Occipital lobe (tissue), 1 donor: ENCODE measurements at regions not wholly inside any gene's neighbourhood (a gene's known extent, or its start where the extent isn't known, plus 50 kb on each side); places are given as distances from the start of the nearest gene placed in this dataset.
"Not testable (repeated sequence)": the region's sequence is repeated elsewhere in the genome, so short reads cannot be mapped to it uniquely, and the experiment has no call there.

Experiments used
- DNase-seq: peaks from one replicate; lab custom pipeline; 2025; lab: John Stamatoyannopoulos, UW

DNA sequence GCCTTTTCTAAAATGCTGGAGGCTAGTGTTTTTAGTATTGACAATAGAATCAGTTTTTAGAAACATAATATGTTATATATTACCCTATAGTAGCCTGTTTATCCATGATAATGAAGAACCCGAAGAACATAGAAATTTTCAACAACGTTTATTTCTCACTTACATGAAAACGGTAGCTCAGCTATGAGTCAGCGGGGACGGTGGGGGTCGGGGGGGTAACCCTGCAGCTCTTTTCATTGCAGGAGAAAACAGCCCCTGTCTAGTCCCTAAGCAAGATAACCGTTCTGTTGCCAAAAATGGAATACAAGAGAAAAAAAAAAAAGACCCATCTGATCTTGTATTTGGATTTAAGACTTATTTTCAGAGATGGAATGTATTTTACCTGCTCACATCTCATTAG lies 1758.4 kb upstream of the AGA start:
- no peak for DNase-seq

DNA sequence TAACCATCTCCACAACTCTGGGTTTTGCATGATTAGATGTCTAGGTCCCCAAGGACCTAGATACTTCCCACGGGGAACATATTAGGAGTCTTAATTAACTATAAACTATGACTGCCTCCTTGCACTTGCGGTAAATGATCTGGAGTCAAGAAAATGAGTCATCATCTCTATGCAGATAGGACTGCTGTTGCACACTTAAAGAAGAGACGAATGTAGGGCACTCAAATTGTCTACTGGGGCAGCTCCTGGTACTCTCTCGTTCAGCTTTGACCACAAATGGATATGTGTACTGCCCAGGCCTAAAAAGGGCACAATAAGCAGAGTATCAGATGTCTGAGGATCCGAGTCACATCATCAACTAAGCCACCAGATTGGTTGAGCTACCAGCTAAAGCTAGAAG lies 1783.4 kb upstream of the AGA start:
- DNase-seq: no peak

DNA sequence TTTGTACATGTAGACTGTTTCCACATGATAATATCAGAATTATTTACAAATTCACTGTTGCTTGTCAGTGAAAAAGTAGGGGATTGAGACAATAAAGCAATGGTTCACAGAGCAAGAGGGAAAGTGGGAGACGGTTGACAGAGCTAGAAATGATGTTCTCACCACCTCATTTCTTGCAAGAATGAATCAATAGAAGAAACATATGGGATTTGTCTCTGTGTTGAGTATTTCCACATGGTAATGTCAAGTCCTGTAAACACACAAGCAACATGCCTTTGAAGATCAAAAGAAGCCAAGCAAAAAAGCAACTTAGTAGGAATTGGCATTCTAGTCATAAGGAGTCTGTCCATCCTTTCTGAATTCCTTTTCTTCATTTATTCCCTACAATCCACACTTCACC lies 1806.6 kb upstream of the AGA start:
- no peak for DNase-seq

DNA sequence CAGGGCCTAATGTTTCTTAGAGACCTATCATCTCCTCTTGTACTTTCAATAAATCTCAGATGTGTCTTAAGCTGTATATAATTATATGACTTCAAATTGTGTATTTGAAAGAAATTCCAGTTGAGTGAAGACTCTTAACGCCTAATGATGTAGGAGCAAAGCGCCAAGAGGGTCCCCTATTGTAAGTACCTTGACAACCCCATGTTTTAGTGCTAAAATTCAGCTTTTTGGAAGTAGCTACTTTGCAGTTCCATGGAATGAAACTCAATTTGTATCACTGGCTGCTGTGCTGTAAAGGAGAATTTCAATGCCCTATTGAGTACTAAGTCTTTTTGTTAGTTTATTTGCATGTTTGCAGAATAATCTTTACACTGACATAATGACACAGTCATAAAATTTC lies 1826.6 kb upstream of the AGA start:
- no peak for DNase-seq

DNA sequence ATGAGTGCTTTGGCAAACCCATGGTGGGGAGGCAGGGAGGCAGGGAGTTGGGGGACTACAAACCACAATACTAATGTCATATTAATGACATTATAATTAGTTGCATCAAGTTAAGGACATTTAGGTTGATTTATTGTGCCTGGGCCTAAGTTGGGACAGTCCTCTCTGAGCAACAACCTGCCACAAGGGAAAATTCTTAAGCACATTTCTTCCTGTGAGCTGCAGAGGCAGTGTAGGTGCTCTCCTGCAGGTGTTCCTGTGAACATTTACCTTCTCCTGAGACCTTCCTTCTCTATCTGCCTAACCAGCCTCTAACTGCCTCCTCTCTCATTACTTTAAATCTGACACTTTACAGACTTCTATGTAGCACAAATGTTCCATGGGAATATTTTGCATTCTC lies 1830.0 kb upstream of the AGA start:
- DNase-seq: no peak

DNA sequence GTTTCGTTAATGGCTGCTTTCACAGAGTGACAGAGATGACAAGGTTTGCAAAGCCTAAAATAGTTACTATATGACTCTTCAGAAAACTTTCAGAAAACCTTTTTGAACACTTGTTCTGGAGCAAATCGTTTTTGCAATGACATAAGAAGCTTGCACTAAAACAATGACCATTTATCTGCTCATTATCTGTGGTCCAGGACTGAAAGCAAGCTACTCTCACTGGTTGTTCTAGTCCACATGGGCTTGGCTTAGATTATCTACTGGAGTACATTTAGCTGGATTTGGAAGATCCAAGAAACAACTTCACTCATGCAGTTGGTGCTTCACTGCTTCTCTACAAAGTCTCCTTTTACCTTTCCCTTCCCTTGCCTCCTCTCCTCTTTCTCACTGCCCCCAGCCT lies 1836.4 kb upstream of the AGA start:
- no peak for DNase-seq

DNA sequence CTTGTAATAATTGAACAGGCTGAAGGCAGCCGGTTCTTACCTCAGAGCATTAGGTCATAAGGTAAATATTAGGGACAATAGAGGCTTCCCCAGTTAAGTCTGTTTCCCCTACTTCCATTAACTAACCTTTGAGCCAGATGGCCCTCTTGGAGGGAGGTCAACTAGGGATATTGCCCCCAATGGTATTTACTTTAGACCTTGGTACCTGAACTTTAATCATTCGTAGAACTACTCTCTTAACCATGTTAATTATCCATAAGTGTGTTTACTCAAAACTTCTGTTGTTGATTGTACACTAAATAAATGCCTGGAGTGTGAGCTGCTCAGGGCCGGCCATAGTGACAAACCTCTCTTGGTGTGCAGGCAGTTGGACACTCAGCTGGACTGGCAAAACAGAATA lies 1843.5 kb upstream of the AGA start:
- DNase-seq: no peak

DNA sequence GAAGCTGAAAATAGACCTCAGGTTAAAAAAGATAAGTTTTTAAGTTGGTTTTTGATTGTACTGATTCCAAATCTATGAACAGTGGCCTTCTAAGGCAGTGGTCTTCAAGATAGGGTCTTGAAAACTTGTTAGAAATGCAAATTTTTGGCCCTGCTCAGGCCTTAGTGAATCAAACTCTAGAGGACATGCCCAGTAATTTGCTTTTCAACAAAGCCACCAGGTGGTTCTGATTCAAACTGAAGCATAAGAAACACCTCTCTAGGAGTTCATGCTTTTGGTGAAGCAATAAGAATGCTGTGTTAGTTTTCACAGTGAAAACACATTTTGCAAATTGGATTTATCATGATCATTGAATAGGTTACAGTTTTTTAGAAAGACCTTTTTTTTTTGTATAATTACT lies 1849.4 kb upstream of the AGA start:
- DNase-seq: no peak

DNA sequence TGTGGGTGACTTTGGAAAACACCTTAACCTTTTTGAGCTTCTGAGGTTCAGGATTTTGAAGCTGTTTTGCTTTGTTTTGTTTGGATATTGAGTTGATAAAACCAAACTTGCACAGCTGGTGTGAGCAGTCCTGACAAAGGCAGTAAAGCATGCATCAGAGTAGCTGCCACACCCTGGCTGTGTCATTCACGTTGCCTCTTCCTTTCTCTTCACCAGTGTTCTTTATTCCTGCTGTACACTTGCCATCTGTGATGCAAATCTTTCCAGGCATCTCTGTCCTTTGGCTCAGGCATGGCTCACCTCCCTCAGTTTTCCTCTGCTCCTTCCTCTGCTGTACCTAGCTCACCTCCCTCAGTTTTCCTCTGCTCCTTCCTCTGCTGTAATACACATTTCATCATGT lies 1850.2 kb upstream of the AGA start:
- no peak for DNase-seq

DNA sequence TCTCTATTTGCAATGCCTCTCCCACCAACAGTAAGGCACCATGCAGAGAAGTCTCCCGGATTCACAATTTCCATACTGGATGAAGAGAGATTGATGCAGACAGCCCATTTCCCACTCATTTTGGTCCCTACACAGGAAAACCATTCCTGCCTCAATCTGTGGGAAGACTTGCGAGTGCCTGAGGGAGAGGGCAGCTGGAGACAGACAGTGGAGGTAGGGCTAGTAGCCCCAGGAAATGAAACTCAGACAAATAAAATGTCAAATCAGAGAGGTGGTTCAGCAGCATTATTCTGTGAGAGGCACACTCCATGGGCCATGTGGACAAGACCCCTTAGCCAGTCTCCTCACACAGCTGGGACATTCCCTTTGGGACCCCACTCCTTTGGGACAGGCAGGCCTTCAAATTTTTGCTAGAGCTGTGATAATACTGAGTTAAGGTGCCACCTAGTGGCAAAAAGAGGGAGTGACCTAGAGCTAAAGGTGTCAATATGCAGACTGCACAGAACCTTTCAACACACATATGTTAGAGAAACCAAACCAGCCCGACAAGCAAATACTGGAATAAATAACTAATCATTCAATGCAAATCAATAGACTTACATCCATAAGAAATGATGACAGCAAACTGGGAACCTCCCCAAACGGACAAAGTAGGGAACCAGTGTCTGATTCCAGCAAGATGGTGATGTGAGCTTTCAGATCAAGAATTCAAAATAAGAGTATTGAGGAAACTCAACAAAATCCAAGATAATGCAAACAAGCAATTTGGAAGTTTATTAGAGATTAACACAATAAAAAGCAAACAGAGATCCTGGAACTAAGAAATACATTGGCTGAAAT lies 1865.3 kb upstream of the AGA start:
- DNase-seq: no peak

DNA sequence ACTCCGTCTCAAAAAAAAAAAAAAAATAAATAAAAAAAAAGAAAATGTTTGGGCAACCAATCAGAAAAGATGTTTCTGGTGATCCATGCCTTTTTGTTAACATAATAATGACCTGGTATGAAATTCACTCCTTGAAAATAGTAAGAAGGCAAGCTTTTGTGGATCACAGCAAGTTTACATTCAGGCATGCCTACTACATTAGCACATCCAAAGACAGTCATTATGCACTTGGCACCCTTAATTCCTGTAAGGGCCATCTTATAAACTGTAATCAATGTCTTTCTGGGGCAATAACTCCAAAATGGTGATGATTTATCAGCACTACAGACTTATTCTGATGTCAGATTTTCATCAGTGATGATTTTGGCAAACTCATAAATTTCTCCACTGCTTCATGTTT lies 1871.6 kb upstream of the AGA start:
- no peak for DNase-seq

DNA sequence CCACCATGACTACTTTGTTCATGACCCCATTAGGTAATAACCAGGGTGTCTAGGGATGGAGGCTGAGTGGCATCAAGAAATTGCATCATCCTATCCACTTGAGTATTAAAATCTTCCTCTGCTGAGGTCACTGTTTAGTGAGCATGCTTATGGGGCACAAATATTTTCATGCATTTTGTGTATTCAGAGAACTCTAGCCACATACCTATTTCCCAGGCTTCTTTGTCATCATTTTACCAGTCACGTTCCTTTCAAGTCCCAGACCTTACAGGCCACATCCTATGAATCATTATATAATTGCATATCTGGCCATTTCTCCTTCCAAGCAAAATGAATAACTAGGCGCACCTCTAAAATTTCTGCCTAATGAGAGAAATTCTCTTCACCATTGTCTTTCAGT lies 1882.9 kb upstream of the AGA start:
- no peak for DNase-seq

DNA sequence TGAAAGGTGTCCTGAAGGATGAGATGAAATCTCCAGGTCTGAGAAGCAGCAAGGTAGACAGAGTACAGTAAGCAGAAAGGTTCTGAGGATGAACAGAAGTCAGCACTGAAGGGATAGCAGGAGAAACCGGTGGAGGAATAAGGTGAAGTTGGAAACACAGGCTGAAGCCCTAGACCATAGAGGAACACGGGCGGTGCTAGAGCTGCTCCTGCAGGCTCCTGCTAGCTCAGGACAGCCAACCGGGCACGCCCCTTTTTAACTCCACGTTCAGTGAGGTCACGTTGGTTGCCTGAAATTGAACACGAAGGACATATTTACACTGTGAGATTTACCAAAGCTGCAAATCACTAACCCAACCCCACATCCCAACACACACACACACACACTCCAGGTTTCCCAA lies 1886.4 kb upstream of the AGA start:
- DNase-seq: no peak

DNA sequence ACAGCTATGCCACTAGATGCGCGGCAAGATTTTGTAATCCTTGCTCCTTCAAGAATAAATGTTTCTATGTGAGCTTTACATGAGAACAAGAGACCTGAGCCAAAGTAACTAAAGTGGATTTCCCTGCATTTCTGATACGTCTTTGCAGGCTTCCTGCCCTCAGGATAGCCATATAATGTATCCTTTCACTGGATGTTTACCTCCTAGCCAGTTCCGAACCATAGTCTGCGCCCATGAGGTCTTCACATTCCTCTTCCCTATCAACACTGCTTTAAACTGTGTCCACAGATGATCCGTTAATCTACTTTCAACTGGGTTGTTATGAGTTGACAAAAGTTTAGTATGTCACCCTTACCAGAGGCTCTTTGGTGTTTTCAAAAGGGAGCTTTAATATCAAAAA lies 1889.1 kb upstream of the AGA start:
- no peak for DNase-seq

DNA sequence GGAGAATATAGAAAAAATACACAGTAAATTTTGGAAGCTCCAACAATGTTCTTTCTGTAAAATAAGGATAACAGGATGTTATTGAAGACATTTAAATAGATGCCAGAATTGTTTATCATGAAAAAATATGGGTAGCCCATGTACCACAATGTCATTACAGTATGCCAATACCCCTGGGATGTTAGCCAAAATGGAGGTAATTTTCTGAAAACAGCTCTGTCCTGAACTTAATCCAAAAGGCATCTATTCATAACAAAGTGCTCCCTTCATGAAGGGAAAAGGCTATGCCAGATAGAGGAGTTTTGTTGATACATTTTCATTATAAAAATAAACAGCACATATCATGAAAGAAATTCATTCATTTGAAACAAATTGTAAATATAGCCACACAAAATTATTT lies 1902.6 kb upstream of the AGA start:
- no peak for DNase-seq

DNA sequence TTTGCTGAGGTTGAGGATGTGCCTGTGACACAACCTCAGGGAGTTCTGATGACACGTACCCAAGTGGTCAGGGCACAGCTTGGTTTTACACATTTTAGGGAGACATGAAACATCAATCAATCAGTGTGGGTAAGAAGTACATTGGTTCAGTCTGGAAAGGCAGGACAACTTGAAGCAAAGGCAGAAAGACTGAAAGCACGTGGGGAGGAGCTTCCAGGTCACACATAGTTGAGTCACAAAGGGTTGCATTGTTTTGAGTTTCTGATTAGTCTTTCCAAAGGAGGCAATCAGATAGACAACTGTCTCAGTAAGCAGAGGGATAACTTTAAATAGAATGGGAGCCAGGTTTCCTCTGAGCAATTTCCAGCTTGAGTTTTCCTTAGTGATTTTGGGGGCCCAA lies 1910.0 kb upstream of the AGA start:
- no peak for DNase-seq

DNA sequence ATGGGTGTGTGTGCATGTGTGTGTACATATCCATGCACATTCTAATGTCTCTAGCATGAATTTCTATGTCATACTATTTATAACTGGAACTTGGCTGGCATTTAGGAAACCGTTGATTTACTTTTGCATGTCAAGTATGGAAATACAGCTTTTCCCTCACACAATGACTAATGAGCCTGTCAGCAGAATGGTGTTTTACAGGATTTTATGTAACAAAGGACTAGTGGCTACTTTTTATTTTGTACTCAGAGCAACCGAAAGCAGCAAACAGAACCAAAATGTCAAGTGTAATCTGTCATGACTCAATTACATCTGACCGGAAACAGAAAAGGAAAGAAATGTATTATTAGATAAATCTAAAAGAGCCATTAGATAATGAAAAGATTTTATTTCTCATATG lies 1911.5 kb upstream of the AGA start:
- DNase-seq: no peak

DNA sequence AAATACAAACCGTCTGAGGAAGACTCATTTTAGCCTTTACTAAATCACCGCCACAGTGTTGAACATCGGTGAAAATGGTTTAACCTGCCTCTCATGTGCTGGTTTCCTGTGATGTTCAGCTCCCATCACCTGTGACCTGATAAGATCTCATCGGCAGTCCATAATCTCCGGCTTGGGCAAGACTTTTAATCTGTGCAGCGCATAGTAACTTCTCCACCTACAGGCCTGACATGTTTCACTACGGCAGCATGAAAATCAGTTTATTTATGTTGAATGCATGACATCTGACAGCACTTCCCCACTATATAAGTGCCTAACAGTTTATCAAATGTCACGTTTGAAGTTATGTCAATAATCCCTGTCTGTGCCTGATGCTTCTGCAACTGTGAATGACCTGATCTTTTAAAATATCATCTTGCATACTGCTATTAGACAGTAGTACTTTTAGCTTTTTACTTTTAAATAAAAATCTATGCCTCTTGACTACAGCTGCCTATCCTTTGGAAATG lies 1919.8 kb upstream of the AGA start:
- DNase-seq: no peak

DNA sequence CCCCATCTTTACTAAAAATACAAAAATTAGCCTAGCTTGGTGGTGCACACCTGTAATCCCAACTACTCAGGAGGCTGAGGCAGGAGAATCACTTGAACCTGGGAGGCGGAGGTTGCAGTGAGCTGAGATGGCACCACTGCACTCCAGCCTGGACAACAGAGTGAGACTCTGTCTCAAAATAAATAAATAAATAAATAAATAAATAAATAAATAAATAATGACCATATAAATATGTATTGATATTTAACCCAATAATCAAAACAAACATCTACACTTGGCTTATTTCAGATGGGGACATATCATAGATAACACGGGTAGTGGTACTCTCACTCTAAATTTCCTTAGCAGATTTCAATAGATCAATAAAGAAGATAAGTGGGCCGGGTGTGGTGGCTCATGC lies 1923.7 kb upstream of the AGA start:
- DNase-seq: not testable (repeated sequence)

DNA sequence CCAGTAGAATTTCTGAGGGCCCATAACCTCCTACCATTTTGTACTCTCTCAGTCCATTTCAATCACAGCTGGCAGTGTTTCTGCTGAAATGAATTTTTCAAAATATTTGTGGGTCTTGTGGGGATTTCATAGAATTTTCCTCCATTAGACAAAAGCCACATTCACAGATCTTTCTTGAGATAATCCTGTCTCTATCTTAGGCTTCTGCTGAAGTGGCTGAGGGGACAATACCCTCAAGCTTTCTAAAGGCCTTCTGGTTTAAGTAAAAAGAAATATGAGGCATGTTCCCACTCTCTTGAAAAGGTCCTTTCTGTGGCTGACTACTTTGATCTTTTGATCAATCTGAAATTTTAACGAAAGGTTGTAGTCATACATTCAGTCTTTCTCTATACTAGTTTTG lies 1930.0 kb upstream of the AGA start:
- DNase-seq: no peak

DNA sequence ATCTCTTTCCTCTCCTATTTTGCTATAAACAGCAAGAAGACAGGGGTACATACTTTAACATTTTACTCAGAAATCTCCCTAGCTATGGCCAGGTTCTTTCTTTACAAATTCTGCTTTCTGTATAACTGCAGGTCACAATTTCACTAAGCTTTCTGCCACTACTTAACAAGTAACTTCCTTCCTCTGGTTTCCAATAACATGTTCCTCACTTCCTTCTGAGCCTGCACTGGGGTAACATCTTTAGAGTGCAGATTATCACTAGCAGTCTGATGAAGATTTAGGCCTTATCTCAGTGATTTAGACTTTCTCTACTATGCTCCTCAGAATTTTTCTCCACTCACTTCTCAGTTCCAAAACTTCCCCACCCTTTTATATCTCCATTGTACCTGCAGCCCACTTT lies 1930.5 kb upstream of the AGA start:
- DNase-seq: no peak

DNA sequence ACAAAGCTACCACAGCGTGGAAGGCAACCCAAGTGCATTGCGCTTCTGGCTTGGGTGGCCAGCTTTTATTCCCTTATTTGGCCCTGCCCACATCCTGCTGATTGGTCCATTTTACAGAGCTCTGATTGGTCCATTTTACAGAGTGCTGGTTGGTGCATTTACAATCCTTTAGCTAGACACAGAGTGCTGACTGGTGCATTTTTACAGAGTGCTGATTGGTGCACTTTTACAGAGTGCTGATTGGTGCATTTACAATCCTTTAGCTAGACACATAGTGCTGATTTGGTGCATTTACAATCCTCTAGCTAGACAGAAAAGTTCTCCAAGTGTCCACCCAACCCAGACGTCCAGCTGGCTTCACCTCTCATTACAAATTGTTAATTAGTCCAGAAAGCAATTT lies 1936.6 kb upstream of the AGA start:
- not testable (repeated sequence) for DNase-seq

DNA sequence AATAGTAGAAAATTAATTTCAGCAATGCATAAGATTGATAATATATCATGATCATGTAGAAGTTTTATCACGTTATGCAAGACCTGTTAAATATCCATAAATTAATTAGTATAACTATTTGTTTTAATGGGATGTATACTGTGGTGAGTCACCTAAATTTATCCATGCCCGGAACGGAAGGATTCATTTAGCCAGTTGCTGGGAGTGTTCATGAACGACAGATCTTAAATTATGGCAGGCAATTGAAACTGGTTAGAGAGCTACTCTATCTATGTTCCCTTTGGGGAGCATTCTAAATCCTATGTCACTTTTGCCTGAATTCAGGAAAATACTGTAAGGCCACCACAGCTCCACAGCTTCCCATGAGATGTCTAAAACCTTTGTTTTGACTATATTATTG lies 1950.5 kb upstream of the AGA start:
- no peak for DNase-seq

DNA sequence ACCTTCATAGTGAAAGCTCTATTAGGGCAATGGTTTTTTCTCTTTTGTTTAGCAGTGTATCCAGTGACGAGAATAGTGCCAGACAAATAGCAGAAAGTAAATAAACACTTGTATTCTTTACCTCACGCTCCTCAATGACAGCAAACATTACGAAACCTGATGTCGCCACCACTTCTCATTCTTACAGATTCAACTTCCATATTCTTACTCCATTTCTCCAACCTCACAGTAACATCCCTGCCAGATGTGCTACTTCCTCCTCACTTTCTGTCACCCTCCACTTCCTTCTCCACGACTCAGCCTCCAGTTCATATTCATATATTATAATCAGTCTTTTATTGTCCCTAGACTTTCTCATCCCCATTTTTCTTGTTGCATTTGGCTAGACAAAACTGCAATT lies 1956.2 kb upstream of the AGA start:
- DNase-seq: no peak
